OCI-LY7 (cell line): ENCODE measurements at regions not wholly inside any gene's neighbourhood (a gene's known extent, or its start where the extent isn't known, plus 50 kb on each side); places are given as distances from the start of the nearest gene placed in this dataset.

ENCODE experiments used
- EZH2phosphoT487 ChIP-seq: fragments of 200-600 bp; sonication (generic); IDR thresholded peaks from 2 replicates; pipeline ENCODE4 v1.6.1; 2018; ENCODE audit warnings: low read depth, borderline replicate concordance, mild to moderate bottlenecking, mixed run types, antibody characterized with exemption, low read length, moderate library complexity, mixed read lengths
- TF ChIP-seq, protein P1 (sequence below): fragments of 200-600 bp; sonication (generic); conservative IDR thresholded peaks from 2 replicates; pipeline ENCODE4 v1.5.1; 2014; ENCODE audit warnings: mild to moderate bottlenecking, antibody characterized with exemption, low read length, moderate library complexity, mixed read lengths

DNA sequence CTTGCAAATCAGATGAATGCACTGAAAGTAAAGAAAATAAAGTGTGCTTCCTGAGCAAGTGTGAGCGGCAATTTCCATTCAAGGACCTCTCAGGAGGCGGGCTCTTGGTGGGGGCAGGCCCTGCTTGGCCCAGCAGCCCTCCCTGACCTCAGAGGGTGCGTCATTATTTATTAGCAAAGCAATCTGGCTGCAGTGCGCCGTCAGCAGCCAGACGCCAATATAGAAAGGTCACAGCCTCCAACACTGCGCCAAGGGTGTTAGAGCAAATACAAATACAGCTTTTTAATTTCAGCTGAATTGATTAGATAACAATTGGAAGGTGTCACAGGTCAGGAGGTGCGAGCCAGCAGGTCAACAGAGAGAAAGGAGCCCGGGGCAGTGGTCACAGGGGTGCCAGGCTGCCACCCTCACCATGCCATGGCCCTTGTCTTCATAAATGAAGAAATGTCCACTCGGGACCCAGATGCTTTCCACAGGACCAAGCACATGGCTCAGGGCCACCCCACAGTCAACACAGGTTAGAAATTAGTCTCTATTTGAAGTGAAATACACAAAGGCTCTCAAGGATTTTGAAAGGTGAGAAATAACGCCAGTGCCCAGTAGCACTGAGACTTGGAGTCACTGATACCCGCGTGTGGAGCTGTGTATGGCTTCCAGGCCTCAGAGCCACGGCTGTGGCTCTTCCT, 309.8 kb downstream of the IRX2 start:
- TF ChIP-seq, protein P1, sequence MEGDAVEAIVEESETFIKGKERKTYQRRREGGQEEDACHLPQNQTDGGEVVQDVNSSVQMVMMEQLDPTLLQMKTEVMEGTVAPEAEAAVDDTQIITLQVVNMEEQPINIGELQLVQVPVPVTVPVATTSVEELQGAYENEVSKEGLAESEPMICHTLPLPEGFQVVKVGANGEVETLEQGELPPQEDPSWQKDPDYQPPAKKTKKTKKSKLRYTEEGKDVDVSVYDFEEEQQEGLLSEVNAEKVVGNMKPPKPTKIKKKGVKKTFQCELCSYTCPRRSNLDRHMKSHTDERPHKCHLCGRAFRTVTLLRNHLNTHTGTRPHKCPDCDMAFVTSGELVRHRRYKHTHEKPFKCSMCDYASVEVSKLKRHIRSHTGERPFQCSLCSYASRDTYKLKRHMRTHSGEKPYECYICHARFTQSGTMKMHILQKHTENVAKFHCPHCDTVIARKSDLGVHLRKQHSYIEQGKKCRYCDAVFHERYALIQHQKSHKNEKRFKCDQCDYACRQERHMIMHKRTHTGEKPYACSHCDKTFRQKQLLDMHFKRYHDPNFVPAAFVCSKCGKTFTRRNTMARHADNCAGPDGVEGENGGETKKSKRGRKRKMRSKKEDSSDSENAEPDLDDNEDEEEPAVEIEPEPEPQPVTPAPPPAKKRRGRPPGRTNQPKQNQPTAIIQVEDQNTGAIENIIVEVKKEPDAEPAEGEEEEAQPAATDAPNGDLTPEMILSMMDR = no peak
- no peak for TF ChIP-seq EZH2phosphoT487
